ENCODE measurements at regions not wholly inside any gene's neighbourhood (a gene's known extent, or its start where the extent isn't known, plus 50 kb on each side); places are given as distances from the start of the nearest gene placed in this dataset.

- H3K9ac ChIP-seq (ENCODE audit: control insufficient read depth, extremely low read depth, insufficient read depth, low read length), result no peak overlapping the region
- dilution Hi-C loops (cut with MboI; ENCODE audit: extremely low pct_ligation_motif_present, low sequenced_read_pairs), result no loop called here
- no peak overlapping the region for H3K27ac ChIP-seq (ENCODE audit: control insufficient read depth, insufficient read depth, low read length)
- no peaks in the 10 kb centered on the region for H4K20me1 ChIP-seq (ENCODE audit: control insufficient read depth, extremely low read depth, insufficient read depth, low read length)
- H3K4me2 ChIP-seq (ENCODE audit: control insufficient read depth, extremely low read depth, insufficient read depth, low read depth, low read length), result no peak overlapping the region
- H3K4me3 ChIP-seq (ENCODE audit: control insufficient read depth in 2 of 3, extremely low read depth in 1 of 3, insufficient read depth in 2 of 3, low read depth in 1 of 3, low read length in 3 of 3), result no peak overlapping the region
- no peak for FAIRE-seq
- H3K79me2 ChIP-seq (ENCODE audit: control insufficient read depth, insufficient read depth, low read length), result no peaks in the 10 kb centered on the region
- no peaks in the 10 kb centered on the region for H3K9me3 ChIP-seq (ENCODE audit: control insufficient read depth, low read depth, low read length)
- no peak for DNase-seq (ENCODE audit: low read depth, low spot score)
- no peaks in the 10 kb centered on the region for H3K4me1 ChIP-seq (ENCODE audit: control insufficient read depth, extremely low read depth, insufficient read depth, low read length)
- no peak for TF ChIP-seq CTCF (optimal IDR thresholded peaks at IDR 0.05 in 1 of 3, IDR thresholded peaks at IDR 0.05 in 1 of 3, conservative IDR thresholded peaks at IDR 0.05 in 1 of 3; ENCODE audit: extremely low read depth in 1 of 3, insufficient read depth in 2 of 3, low read length in 3 of 3)
- TF ChIP-seq EZH2 (IDR thresholded peaks at IDR 0.05; ENCODE audit: low read length), result no peak
- H2AFZ ChIP-seq (ENCODE audit: control insufficient read depth, low read length), result no peak overlapping the region
- H3K27me3 ChIP-seq (ENCODE audit: control insufficient read depth, extremely low read depth, insufficient read depth, low read length), result peaks cover 28% of the 10 kb centered on the region
- no peaks in the 10 kb centered on the region for H3K9me1 ChIP-seq (ENCODE audit: control insufficient read depth, extremely low read depth, insufficient read depth, low read length)
- H3K36me3 ChIP-seq (ENCODE audit: control insufficient read depth in 2 of 2, extremely low read depth in 1 of 2, insufficient read depth in 2 of 2, low read length in 2 of 2), result no peaks in the 10 kb centered on the region
Measured at GRCh38 chr11:8323161-8323935, 59.7 kb upstream of the LMO1 start.

- peaks cover 28% of the 10 kb centered on the region for H3K27me3 ChIP-seq (ENCODE audit: control insufficient read depth, extremely low read depth, insufficient read depth, low read length)
- H3K9me3 ChIP-seq (ENCODE audit: control insufficient read depth, low read depth, low read length), result no peaks in the 10 kb centered on the region
- dilution Hi-C loops (cut with MboI; ENCODE audit: extremely low pct_ligation_motif_present, low sequenced_read_pairs), result no loop called here
- H3K36me3 ChIP-seq (ENCODE audit: control insufficient read depth in 2 of 2, extremely low read depth in 1 of 2, insufficient read depth in 2 of 2, low read length in 2 of 2), result no peaks in the 10 kb centered on the region
- DNase-seq (ENCODE audit: low read depth, low spot score) (no peak), FAIRE-seq (no peak)
- H3K9me1 ChIP-seq (ENCODE audit: control insufficient read depth, extremely low read depth, insufficient read depth, low read length), result no peaks in the 10 kb centered on the region
- H4K20me1 ChIP-seq (ENCODE audit: control insufficient read depth, extremely low read depth, insufficient read depth, low read length), result no peaks in the 10 kb centered on the region
- no peaks in the 10 kb centered on the region for H3K4me1 ChIP-seq (ENCODE audit: control insufficient read depth, extremely low read depth, insufficient read depth, low read length)
- no peak overlapping the region for H3K27ac ChIP-seq (ENCODE audit: control insufficient read depth, insufficient read depth, low read length)
- H3K9ac ChIP-seq (ENCODE audit: control insufficient read depth, extremely low read depth, insufficient read depth, low read length), result no peak overlapping the region
- H3K4me3 ChIP-seq (ENCODE audit: control insufficient read depth in 2 of 3, extremely low read depth in 1 of 3, insufficient read depth in 2 of 3, low read depth in 1 of 3, low read length in 3 of 3), result no peak overlapping the region
- H2AFZ ChIP-seq (ENCODE audit: control insufficient read depth, low read length), result no peak overlapping the region
- TF ChIP-seq EZH2 (IDR thresholded peaks at IDR 0.05; ENCODE audit: low read length) (no peak), CTCF (optimal IDR thresholded peaks at IDR 0.05 in 1 of 3, IDR thresholded peaks at IDR 0.05 in 1 of 3, conservative IDR thresholded peaks at IDR 0.05 in 1 of 3; ENCODE audit: extremely low read depth in 1 of 3, insufficient read depth in 2 of 3, low read length in 3 of 3) (no peak)
- H3K4me2 ChIP-seq (ENCODE audit: control insufficient read depth, extremely low read depth, insufficient read depth, low read depth, low read length), result no peak overlapping the region
- H3K79me2 ChIP-seq (ENCODE audit: control insufficient read depth, insufficient read depth, low read length), result no peaks in the 10 kb centered on the region
Measured at GRCh38 chr11:8321876-8322275, 58.2 kb upstream of the LMO1 start.

Data from keratinocyte (primary cell).